T-helper 2 cell treated with Interferon-gamma antibody and Interleukin-4, amounts not matched to agents 100 ng/mL and 5 ng/mL, for 36 hours (primary cell): ENCODE measurements at regions not wholly inside any gene's neighbourhood (a gene's known extent, or its start where the extent isn't known, plus 50 kb on each side); places are given as distances from the start of the nearest gene placed in this dataset.

Experiments
- intact Hi-C: fragments of 100-400 bp; cut with micrococcal nuclease; formaldehyde crosslinking; loops from one replicate; pipeline ENCODE4 v1.15.1; 2023

DNA sequence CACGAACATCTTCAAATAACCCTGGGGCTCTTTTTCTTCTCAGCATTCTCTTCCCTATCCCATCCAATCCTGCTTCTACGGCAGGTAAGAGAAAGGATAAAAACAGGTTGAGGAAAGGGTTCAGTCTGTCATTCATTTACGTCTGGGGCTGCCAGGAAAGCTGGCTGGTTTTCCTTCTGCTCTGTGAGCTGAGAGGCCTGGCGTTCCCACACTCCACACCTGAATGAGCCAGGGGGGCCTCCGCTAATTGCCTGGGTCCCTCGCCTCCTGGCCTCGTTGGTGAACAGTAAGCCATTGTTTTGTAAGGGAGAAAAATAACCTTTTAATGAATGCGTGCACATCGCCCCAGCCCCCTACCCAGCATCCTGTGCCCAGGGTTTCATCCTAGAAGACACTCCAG lies 70.8 kb upstream of the SIM2 start:
- intact Hi-C loops: no loop called here

DNA sequence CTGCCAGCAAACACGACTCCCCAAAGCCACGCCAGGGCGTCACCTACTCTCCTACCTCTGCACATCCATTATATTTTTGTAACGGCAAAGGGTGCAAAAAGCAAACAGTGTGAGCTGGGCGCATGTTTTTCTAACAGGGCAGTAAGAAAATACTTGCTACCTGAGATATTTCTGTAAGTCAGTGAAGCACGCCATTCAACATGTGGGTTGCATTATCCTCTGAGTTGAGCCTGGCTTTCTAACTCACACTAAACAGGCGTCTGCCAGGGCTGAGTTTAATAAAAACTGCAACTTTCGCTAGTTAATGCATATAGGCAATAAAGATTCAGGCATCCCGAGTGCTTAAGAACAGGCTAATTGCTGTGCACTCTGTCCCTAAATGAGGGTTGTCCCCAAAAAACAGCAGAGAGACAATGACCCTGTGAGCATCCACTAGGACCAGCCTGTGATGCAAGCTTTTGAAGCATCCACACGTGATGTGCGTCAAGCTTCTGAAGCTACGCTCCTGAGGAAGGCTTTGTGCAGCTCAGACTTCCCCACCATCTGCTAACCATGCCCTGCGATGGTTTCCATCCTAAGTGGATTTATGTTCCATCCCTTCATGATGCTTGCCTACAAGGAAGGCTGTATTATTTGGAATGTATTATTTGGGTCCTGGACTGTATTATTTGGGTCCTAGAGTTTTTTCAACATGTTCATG lies 70.0 kb upstream of the SIM2 start:
- intact Hi-C loops: no loop called here

DNA sequence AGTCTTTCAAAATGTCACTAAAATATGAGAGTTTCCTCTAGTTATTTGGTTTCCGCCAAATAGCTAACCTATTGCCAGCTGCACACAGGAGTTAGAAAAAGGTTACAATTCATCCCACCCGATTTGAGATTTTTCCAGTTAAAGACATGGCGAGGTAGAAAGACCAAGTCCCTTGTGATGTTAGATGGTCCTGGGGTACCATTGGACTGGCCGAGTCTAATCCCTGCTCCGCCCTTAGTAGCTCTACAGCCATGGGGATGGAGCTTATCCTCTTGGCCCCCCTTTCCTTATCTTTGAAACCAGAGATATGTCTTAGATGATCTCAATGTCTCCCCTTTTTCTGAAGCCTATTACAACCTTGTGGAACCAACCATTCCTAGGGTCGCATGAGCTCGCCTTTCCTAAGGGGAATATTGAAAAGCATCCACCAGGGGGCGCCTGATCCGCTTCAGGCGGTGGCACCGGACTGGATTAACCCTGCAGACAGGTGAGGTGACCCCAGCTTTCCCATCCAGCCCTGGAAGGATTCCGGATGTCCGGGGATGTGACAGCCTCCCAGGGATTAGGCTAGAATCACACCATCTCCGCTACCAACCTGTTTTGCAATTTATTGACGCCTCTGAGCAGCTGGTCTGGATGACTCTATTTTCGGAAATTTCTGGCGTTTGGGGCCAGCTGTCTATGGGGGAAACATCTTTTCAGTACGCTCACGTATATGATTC lies 68.3 kb upstream of the SIM2 start:
- intact Hi-C loops: no loop called here

DNA sequence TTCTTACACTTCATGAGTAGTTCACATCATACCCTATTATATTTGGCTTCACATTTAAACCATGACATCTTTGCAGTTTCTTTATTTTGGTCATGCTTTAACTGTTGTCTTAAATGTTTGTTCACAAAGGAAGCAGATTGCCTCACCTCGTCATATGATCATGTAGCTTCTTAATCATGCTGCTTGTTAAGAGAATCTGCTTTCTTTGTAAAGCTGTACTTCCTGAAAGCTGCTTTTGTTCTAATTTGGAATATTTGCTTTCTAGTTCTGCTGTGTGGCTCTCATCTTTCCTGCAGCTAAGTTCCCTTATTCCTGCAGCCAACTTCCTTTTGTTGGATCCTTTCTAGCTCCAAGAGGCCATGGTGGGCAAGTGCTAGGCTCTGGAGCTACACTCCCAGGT lies 62.9 kb upstream of the SIM2 start:
- intact Hi-C loops: no loop called here

DNA sequence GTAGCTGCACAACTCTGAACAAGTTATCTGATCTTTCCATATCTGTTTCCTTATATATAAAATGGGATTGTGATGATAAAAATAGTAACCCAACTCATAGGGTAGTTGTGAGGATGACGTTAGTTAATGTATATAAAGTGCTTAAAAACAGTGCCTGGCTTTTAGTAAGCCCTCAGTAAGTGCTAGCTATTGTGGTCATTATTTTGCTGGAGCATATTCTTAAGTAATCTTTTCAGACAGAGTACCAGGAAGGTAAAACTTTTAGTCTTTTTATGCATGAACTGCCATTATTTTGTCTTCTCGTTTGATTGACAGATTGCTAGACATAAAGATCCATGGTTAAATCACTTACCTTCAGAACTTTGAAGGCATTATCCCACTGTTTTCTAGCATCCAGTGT lies 62.5 kb upstream of the SIM2 start:
- intact Hi-C loops: no loop called here

DNA sequence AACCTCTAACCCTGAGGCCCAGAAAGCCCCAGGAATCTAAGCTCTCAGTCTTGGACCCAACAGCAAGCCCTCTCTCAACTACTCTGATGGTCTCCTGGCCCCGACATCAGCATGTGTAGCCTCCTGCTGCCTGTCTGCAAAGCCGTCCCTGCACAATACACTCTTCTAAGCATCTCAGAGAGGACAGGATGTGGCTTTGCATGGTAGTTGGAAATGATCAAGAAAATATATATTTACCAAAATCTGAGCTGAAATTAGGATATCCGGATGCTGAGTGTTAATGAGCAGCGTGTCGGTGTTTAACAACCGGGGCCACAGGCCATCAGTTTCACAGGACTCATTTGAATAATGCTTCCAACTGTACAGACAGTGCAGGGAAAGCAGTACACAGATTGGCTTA lies 59.1 kb upstream of the SIM2 start:
- intact Hi-C loops: no loop called here

DNA sequence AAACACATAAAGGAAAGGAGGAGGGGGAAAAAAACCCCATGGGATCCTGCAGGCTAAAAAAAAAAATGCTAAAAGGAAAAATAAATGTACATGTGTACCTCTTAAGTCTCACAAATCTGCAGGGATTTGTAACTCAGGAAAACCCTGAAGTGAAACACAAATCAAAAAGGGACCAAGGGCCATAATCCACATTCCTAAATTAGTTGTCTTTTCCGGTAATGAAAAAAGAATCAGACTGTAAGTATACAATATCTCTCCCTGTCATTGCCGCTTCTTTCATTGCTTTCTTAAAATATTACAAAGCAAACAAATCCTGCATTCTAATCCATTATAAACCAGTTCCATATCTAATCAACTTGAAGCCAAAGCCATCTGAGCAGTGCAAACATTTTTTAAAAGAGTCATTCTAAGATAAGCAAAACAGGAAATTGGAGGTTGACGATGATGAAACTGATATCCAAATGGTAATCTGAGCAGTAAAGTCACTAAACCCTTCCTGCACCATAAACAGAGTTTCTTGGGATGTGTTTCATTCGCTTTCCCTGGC lies 58.7 kb upstream of the SIM2 start:
- intact Hi-C loops: no loop called here

DNA sequence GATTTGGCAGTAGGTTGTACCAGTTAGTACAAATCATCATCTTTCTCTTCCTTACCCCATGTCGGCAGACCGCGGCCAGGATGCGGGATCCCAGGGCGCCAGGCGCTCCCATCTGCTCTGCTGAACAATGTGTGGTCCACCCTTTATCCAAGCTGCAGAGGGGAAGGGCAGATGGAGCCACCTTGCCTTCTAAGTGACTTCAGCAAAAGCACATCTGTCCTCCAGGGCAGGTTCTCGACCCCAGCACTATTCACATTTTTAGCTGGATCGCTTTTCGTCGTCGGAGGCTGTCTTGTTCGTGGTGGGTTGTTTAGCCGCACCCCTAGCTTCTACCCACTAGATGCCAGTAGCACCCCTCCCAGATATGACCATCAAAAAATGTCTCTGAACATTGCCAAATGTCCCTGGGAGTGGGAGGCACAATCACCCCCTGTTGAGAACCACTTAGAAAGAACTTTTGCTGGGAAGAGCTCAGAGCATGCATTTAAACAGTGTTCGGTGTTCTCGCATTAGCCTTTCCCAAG lies 58.1 kb upstream of the SIM2 start:
- intact Hi-C loops: no loop called here

DNA sequence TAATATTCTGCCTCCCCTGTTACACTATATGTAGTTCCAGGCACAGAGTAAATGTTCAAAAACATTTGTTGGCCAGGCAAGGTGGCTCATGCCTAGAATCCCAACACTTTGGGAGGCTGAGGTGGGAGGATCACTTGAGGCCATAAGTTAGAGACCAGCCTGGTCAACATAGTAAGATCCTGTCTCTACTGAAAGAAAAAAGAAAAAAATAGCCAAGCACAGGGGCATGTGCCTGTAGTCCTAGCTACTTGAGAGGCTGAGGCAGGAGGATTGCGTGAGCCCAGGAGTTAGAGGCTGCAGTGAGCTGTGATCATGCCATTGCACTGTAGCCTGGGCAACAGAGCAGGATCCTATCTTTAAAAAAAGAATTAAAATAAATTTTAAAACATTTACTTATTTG lies 57.6 kb upstream of the SIM2 start:
- intact Hi-C loops: no loop called here

DNA sequence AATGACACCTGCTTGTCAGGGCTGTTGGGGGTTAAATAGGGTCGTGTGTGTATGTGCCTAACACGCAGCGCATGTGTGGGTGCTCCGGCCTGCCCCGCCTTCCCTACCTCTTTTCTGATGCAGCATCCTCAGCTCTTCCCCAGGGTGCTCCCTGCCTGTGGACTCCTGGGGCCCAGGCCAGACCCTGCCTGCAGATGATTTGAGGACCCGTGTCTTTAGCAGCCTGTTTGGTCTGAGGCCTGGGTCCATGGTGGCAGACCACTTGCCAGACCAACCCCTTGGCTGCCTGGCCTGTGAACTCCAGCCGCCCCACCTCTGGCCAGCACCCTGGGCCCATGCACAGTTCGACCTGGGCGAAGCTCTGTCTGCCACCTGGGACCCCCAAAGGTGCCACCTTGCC lies 57.0 kb upstream of the SIM2 start:
- intact Hi-C loops: no loop called here

DNA sequence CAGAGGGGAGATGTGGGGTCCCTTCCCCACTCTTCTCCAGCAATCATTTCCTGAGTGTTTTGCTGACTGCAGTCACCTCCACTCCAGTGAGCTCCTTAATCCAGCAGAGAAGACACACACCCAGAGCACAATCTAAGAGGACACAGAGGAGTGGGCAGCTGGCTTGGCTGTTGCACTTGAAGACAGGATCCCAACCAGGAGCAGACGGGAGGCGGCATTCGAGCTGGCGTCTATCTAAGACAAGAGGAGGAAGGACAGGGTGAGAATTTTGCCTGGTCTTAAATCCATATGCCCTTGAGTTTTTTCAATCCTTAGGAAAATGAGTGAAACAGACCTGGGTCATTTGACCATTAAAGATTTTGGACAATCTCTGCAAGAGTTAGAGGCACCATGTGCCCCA lies 56.1 kb upstream of the SIM2 start:
- intact Hi-C loops: no loop called here

DNA sequence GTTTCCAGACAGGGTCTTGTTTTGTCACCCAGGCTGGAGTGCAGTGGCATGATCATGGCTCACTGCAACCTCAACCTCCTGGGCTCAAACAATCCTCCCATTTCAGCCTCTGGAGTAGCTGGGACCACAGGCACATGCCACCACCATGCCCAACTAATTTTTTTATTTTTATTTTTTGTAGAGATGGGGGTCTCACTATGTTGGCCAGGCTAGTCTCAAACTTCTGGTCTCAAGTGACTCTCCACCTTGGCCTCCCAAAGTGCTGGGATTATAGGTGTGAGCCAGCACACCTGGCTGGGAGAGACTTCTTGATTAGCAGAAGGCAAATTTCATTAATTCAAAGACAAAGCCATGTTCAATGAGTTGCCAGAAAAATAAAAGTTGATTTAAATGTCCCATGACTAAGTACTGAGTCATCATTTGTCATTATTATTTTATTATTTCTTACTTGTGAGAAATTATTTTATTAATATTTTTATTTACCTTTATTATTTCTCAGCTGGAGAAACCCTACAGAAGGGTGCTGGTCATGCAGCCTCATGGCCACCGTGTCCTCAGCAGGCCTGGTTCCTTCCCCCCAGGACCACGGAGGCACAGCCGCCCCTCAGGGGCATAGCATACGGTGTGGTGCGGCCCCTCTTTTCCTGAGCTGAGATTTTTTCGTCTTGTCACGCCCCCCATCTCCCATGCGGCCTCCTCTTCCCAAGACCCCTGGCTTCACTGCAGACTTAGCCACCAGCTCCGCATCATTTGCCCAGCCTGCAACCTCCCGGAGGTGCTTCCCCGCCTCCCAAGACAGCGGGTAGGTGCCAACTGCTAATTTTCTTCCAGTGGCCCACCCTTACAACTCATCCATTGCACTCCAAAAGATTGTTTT lies 55.3 kb upstream of the SIM2 start:
- intact Hi-C loops: no loop called here

DNA sequence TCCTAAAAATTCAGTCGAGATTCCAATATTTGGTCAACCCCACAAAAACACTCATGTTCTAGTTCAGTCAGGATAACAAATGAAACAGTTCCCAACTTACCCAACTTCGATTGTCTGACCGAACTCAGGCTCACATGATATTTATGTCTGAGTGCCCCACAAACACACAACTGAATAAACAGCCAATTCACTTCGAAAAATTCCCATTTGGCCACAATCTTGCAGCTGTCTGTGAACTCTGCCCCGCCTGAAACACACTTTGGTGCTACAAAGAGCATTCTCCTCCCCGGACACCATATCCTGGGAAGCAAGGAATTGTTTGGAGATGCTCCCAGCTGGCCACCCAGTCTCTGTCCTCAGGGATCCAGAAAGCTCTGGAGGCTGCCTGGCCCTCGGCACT lies 52.9 kb upstream of the SIM2 start:
- intact Hi-C loops: no loop called here

DNA sequence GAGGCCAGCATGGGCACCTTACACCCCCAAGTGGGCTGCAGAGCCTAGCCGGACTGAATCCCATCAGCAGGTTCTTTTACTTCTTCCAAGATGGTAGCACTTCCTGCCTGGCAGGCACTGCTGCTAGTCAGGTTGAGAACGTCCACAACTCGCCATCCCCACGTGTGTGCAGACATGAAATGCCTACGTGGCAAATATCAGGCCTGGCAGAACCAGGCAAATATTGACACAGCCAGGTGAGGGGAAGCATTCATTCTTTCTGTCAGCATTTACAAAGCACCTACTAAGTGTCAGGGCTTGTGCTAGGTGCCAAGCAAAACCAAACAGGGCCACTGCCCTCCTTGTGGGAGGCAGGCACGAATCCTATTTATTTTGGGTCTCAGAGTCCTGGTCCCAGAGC lies 52.3 kb upstream of the SIM2 start:
- intact Hi-C loops: no loop called here

DNA sequence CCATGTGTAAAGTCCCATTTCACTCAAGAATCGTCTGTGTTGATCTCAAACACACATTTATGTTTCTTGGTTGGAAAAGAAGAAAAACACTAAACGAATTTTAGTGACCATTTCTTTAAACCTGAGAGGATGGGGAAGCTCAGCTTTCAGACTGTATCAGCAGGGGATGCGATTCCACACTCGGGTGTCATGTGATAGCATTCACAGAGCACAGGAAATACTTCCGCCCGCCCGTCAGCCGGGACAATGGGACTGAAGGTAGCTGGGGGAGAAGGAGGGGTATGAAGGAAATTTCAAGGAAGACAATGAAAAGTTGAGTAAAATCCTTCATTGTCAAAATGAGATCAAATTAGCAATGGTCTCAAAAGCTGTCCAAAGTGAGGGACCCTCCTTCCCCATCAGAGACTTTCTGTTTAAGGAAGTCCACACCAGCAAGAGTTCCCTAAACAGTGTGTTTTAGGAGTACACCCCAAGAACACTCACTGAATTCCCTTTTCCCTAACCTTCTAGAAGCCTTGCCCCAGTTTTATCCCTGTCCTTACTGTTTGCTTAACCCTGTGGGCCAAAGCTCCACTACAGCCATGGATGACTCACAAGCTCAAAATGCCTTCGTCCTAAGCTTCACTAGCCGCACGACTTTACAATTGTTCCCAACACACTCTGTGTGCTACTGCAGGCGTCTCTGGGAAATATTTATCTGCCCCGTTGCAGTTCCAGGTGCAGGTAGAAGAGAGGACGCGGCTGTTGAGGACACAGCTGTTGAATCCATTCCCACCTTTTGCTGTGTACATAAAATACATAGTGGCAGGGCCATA lies 51.4 kb upstream of the SIM2 start:
- intact Hi-C loops: no loop called here
